K562 (cell line): ENCODE measurements at regions not wholly inside any gene's neighbourhood (a gene's known extent, or its start where the extent isn't known, plus 50 kb on each side); places are given as distances from the start of the nearest gene placed in this dataset.
"Not testable (repeated sequence)": the region's sequence is repeated elsewhere in the genome, so short reads cannot be mapped to it uniquely, and the experiment has no call there.

Experiments
- ATAC-seq: fragments of 200-7000 bp; cut with Tn5 transposase; 3 replicates; pipeline ENCODE4 v1.9.1; 2020; ENCODE audit warnings: moderate library complexity
- BruUV-seq: library from RNA; stranded (reverse); fragments of 400-500 nt; replicated peaks from 2 replicates; lab custom pipeline; 2021; lab: Mats Ljungman, UMichigan
- CTCF ChIA-PET: fragments of 300-600 bp; formaldehyde crosslinking; extraction: SDS; loops from one replicate; lab custom pipeline; 2021; ENCODE audit warnings: low intra/inter-chr PET ratio; lab: Yijun Ruan, JAX
- POLR2A ChIA-PET: fragments of 300-600, 350-650 bp; sonication (Branson Sonifier 250); formaldehyde crosslinking; extraction: SDS; loops from one replicate; lab custom pipeline; 2021; ENCODE audit warnings: antibody characterized with exemption, inconsistent platforms; lab: Yijun Ruan, JAX
- DNase-seq, 4 experiments: peaks; one replicate each; pipeline versions ENCODE4 v3.0.0 to v3.0.0-alpha.2; 2011 to 2018; ENCODE audit warnings: low spot score in 3 of 4, mixed read lengths in 3 of 4; ENCODE audit errors: extremely low read depth in 1 of 4
- FAIRE-seq: peaks from 2 replicates; lab custom pipeline; 2011; peaks lifted over from hg19 to GRCh38; lab: Jason Lieb, UNC
- H2AFZ ChIP-seq: 2 replicates; pipeline ENCODE4 v1.6.0; 2011; ENCODE audit warnings: low read depth, low read length, control low read depth, inconsistent platforms
- H3K27ac ChIP-seq: fragments of 200-600 bp; 3 replicates; pipeline ENCODE4 v1.8.0; 2011; ENCODE audit warnings: low read depth, mild to moderate bottlenecking, control low read depth, inconsistent platforms, low read length, moderate library complexity, mixed read lengths; ENCODE audit errors: extremely low read depth
- H3K27me3 ChIP-seq, 2 experiments: fragments of 300-600 bp in 1 of 2; 2 replicates in 1 of 2; 3 replicates in 1 of 2; pipeline versions ENCODE4 v1.6.0 to v1.8.0; 2011; ENCODE audit warnings: inconsistent platforms in 2 of 2, low read length in 2 of 2, mild to moderate bottlenecking in 1 of 2, mixed read lengths in 1 of 2, moderate library complexity in 1 of 2; ENCODE audit not compliant: control insufficient read depth in 2 of 2, insufficient read depth in 2 of 2
- H3K36me3 ChIP-seq: fragments of 300-600 bp; 3 replicates; pipeline ENCODE4 v1.8.0; 2011; ENCODE audit warnings: mild to moderate bottlenecking, low read length, inconsistent platforms; ENCODE audit not compliant: control insufficient read depth, insufficient read depth
- H3K4me1 ChIP-seq, 2 experiments: fragments of 200-600 bp in 1 of 2; replicated peaks in 1 of 2; 2 replicates in 1 of 2; 3 replicates in 1 of 2; pipeline versions ENCODE4 v1.5.1 to v1.8.0; 2011; ENCODE audit warnings: inconsistent platforms in 2 of 2, low read length in 2 of 2, mild to moderate bottlenecking in 1 of 2, mixed read lengths in 1 of 2, moderate library complexity in 1 of 2; ENCODE audit not compliant: control insufficient read depth in 2 of 2, insufficient read depth in 2 of 2
- H3K4me2 ChIP-seq: 2 replicates; pipeline ENCODE4 v1.6.1; 2011; ENCODE audit warnings: low read length, control low read depth, inconsistent platforms, mixed read lengths; ENCODE audit not compliant: insufficient read depth
- H3K4me3 ChIP-seq: fragments of 200-600 bp; sonication (generic), shearing (Covaris generic); 2 replicates; pipeline ENCODE4 v1.5.1; 2016; ENCODE audit warnings: control low read depth, inconsistent platforms
- H3K79me2 ChIP-seq: fragments of 200-600 bp; 3 replicates; pipeline ENCODE4 v1.8.0; 2011; ENCODE audit warnings: low read length, inconsistent platforms; ENCODE audit not compliant: control insufficient read depth, insufficient read depth
- H3K9ac ChIP-seq, 2 experiments: 2 replicates each; pipeline versions ENCODE4 v1.6.0 to v1.6.1; 2011; ENCODE audit warnings: low read depth in 2 of 2, low read length in 2 of 2, control low read depth in 1 of 2, inconsistent platforms in 1 of 2, mild to moderate bottlenecking in 1 of 2, mixed read lengths in 1 of 2; ENCODE audit not compliant: insufficient read depth in 1 of 2
- H3K9me1 ChIP-seq: one replicate; pipeline ENCODE4 v1.6.0; 2011; ENCODE audit warnings: inconsistent platforms, mild to moderate bottlenecking, low read length, moderate library complexity; ENCODE audit not compliant: control insufficient read depth, insufficient read depth
- H3K9me3 ChIP-seq: replicated peaks from 2 replicates; pipeline ENCODE4 v1.5.1; 2011; ENCODE audit warnings: low read depth, low read length, inconsistent platforms; ENCODE audit not compliant: control insufficient read depth, insufficient read depth
- H4K20me1 ChIP-seq: replicated peaks from 2 replicates; pipeline ENCODE4 v1.6.1; 2011; ENCODE audit warnings: low read length, inconsistent platforms, mixed read lengths; ENCODE audit not compliant: control insufficient read depth, insufficient read depth
- ARID1B ChIP-seq: fragments of 450-650 bp; IDR thresholded peaks from 2 replicates; pipeline ENCODE4 v1.6.1; 2016; ENCODE audit warnings: antibody characterized with exemption, mild to moderate bottlenecking, inconsistent platforms
- C11orf30 ChIP-seq: fragments of 450-650 bp; IDR thresholded peaks from 2 replicates; pipeline ENCODE4 v1.6.1; 2016; ENCODE audit warnings: low read depth, mild to moderate bottlenecking
- CTBP1 ChIP-seq: fragments of 450-650 bp; IDR thresholded peaks from 2 replicates; pipeline ENCODE4 v1.6.1; 2016; ENCODE audit warnings: borderline replicate concordance
- HDAC2 ChIP-seq: fragments of 450-650 bp; IDR thresholded peaks from 2 replicates; pipeline ENCODE4 v1.6.1; 2016; ENCODE audit warnings: mild to moderate bottlenecking
- KDM1A ChIP-seq, 2 experiments: fragments of 450-650 bp; IDR thresholded peaks; 2 replicates each; pipeline ENCODE4 v1.6.1; 2016; ENCODE audit warnings: mild to moderate bottlenecking in 2 of 2
- MAFF ChIP-seq: IDR thresholded peaks from 2 replicates; pipeline ENCODE4 v1.6.1; 2012; ENCODE audit warnings: low read length, improper control_type of control experiment
- MAFG ChIP-seq: fragments of 450-650 bp; conservative IDR thresholded peaks from 2 replicates; pipeline ENCODE4 v1.6.1; 2016; ENCODE audit warnings: missing genetic modification characterization, missing compliant biosample characterization
- MEIS2 ChIP-seq: fragments of 450-650 bp; IDR thresholded peaks from 2 replicates; pipeline ENCODE4 v1.6.1; 2014; ENCODE audit warnings: mild to moderate bottlenecking; ENCODE audit not compliant: partially characterized antibody
- NFE2 ChIP-seq: IDR thresholded peaks from 2 replicates; pipeline ENCODE4 v1.6.1; 2014; ENCODE audit warnings: antibody characterized with exemption, low read depth
- NFE2L1 ChIP-seq: fragments of 450-650 bp; IDR thresholded peaks from 2 replicates; pipeline ENCODE4 v1.6.1; 2016; ENCODE audit warnings: missing genetic modification characterization, low read depth, mild to moderate bottlenecking, missing compliant biosample characterization, moderate library complexity, borderline replicate concordance
- PBX2 ChIP-seq, 2 experiments: IDR thresholded peaks in 1 of 2; conservative IDR thresholded peaks in 1 of 2; 2 replicates each; pipeline ENCODE4 v1.6.1; 2016; ENCODE audit warnings: low read depth in 2 of 2, mild to moderate bottlenecking in 1 of 2, missing compliant biosample characterization in 1 of 2, missing genetic modification characterization in 1 of 2, moderate library complexity in 1 of 2
- PKNOX1 ChIP-seq: fragments of 450-650 bp; IDR thresholded peaks from 2 replicates; pipeline ENCODE4 v1.6.1; 2016
- RCOR1 ChIP-seq, 2 experiments: IDR thresholded peaks; 2 replicates each; pipeline ENCODE4 v1.6.1; 2012; ENCODE audit warnings: low read depth in 2 of 2, low read length in 2 of 2, borderline replicate concordance in 1 of 2, improper control_type of control experiment in 1 of 2
- SMARCA4 ChIP-seq: fragments of 450-650 bp; IDR thresholded peaks from 2 replicates; pipeline ENCODE4 v1.6.1; 2016
- ZEB2 ChIP-seq: fragments of 450-650 bp; IDR thresholded peaks from 2 replicates; pipeline ENCODE4 v1.6.1; 2016
- ZNF24 ChIP-seq: fragments of 450-650 bp; IDR thresholded peaks from 2 replicates; pipeline ENCODE4 v1.6.1; 2016
- ZNF316 ChIP-seq: fragments of 450-650 bp; IDR thresholded peaks from 2 replicates; pipeline ENCODE4 v1.6.1; 2016
- WGBS: fragments of 100-300 bp; shearing (Covaris generic); methylation state at CpG from one replicate; pipeline ENCODE4 v1.1.6; 2016; ENCODE audit warnings: low coverage, mixed read lengths; ENCODE audit not compliant: insufficient coverage; ENCODE audit errors: missing lambda C conversion rate; 5-methylcytosine and 5-hydroxymethylcytosine counted together
- in situ Hi-C: fragments of 300-500 bp; cut with MboI; formaldehyde crosslinking; loops from 4 replicates; pipeline ENCODE4 v1.15.0; 2018; ENCODE audit warnings: inconsistent platforms, mixed read lengths
- intact Hi-C: fragments of 100-400 bp; cut with micrococcal nuclease; formaldehyde crosslinking; loops from 2 replicates; pipeline ENCODE4 v1.14.2; 2022

- POLR2A ChIA-PET; H3K36me3 ChIP-seq; H3K9ac ChIP-seq; H4K20me1 ChIP-seq; H3K9me3 ChIP-seq; CTCF ChIA-PET; H3K9me1 ChIP-seq; H3K4me3 ChIP-seq; H3K4me2 ChIP-seq; BruUV-seq; H3K4me1 ChIP-seq; H3K27ac ChIP-seq; in situ Hi-C loops; H3K27me3 ChIP-seq; H2AFZ ChIP-seq; intact Hi-C loops; DNase-seq; TF ChIP-seq PBX2 (CRISPR knock-in tag; IDR thresholded peaks at IDR 0.05; ENCODE audit: low read depth): not testable (repeated sequence)
- no CpG with 5 or more reads among the region's 1 CpG for WGBS
- TF ChIP-seq PKNOX1, result peak; percentile 89
- TF ChIP-seq NFE2, result peak; percentile 78
- TF ChIP-seq MEIS2, result peak; percentile 95
- peak; percentile 81 for TF ChIP-seq C11orf30
- peak; percentile 51 to 65; a peak in 3 of 4 replicates for TF ChIP-seq KDM1A (IDR thresholded peaks at IDR 0.05)
- 0 out of 2 replicates have a peak, but pooled peaks have one; percentile 15 for TF ChIP-seq ZEB2
- TF ChIP-seq NFE2L1 (tag), result peak; percentile 69; the same call in 1 of the 2 replicates
- peak; percentile 32; the same call in 1 of the 2 replicates for TF ChIP-seq CTBP1
- TF ChIP-seq MAFF, result peak; percentile 41; the same call in 1 of the 2 replicates
- peak; percentile 91 for TF ChIP-seq PBX2 (tag; conservative IDR thresholded peaks at IDR 0.05; ENCODE audit: low read depth)
- TF ChIP-seq RCOR1 (IDR thresholded peaks at IDR 0.05; ENCODE audit: borderline replicate concordance in 1 of 2, low read depth in 2 of 2, low read length in 2 of 2), result 0 out of 4 replicates have a peak, but pooled peaks of 1 of the 2 experiments have one; percentile 20
- peak; percentile 87 for TF ChIP-seq ZNF316
- TF ChIP-seq ZNF24, result 0 out of 2 replicates have a peak, but pooled peaks have one; percentile 33
- TF ChIP-seq SMARCA4, result peak; percentile 66
- peak; percentile 92 for TF ChIP-seq MAFG
- 0 out of 2 replicates have a peak, but pooled peaks have one; percentile 24 for TF ChIP-seq HDAC2
- TF ChIP-seq ARID1B, result peak; percentile 47
- H3K79me2 ChIP-seq, result peaks cover 23% of the 10 kb centered on the region
- ATAC-seq (peak; percentile 85), FAIRE-seq (peak; percentile 72)
These were observed 151.8 kb downstream of the KBTBD2 start for GRCh38 chr7:32739749-32740148.
